HEK293 (cell line): ENCODE measurements at regions not wholly inside any gene's neighbourhood (a gene's known extent, or its start where the extent isn't known, plus 50 kb on each side); places are given as distances from the start of the nearest gene placed in this dataset.

Experiments used
- CTCF ChIA-PET: fragments of 350-600 bp; formaldehyde crosslinking; extraction: SDS; loops from one replicate; lab custom pipeline; 2021; ENCODE audit warnings: antibody characterized with exemption; lab: Yijun Ruan, JAX
- POLR2A ChIA-PET: fragments of 300-600 bp; formaldehyde crosslinking; extraction: SDS; loops from one replicate; lab custom pipeline; 2020; ENCODE audit warnings: antibody characterized with exemption, inconsistent platforms; lab: Yijun Ruan, JAX
- H3K27ac ChIP-seq: fragments of 200-500 bp; sonication (Bioruptor generic); 2 replicates; pipeline ENCODE4 v1.5.1; 2014; ENCODE audit warnings: low read depth, low read length, control low read depth, inconsistent platforms; ENCODE audit errors: extremely low read depth
- H3K36me3 ChIP-seq, 2 experiments: fragments of 200-500 bp in 1 of 2; sonication (Bioruptor generic) in 1 of 2; 1 replicate in 1 of 2; 2 replicates in 1 of 2; pipeline ENCODE4 v1.5.1; 2014 to 2017; ENCODE audit warnings: inconsistent platforms in 2 of 2, low read length in 2 of 2; ENCODE audit not compliant: control insufficient read depth in 2 of 2, insufficient read depth in 1 of 2
- H3K4me1 ChIP-seq: fragments of 200-500 bp; sonication (Bioruptor generic); 2 replicates; pipeline ENCODE4 v1.5.1; 2014; ENCODE audit warnings: mild to moderate bottlenecking, low read length, inconsistent platforms; ENCODE audit not compliant: control insufficient read depth, insufficient read depth
- H3K4me3 ChIP-seq: 2 replicates; pipeline ENCODE4 v1.5.1; 2011; ENCODE audit warnings: low read depth, mild to moderate bottlenecking, control low read depth, low read length, moderate library complexity
- H3K9me3 ChIP-seq: fragments of 200-500 bp; sonication (Bioruptor generic); 2 replicates; pipeline ENCODE4 v1.5.1; 2014; ENCODE audit warnings: low read depth, low read length, inconsistent platforms; ENCODE audit not compliant: control insufficient read depth, insufficient read depth
- BCL11A ChIP-seq: fragments of 450-650 bp; formaldehyde crosslinking; IDR thresholded peaks from 2 replicates; pipeline ENCODE4 v1.5.1; 2016; ENCODE audit warnings: low read depth, missing biosample characterization, missing genetic modification characterization
- BCL11B ChIP-seq: fragments of 450-650 bp; formaldehyde crosslinking; IDR thresholded peaks from 2 replicates; pipeline ENCODE4 v1.5.1; 2016; ENCODE audit warnings: low read depth, missing biosample characterization, missing genetic modification characterization
- GFI1B ChIP-seq: fragments of 450-650 bp; formaldehyde crosslinking; IDR thresholded peaks from 2 replicates; pipeline ENCODE4 v1.5.1; 2016; ENCODE audit warnings: missing biosample characterization, missing genetic modification characterization
- GLIS1 ChIP-seq: fragments of 450-650 bp; formaldehyde crosslinking; IDR thresholded peaks from 2 replicates; pipeline ENCODE4 v1.5.1; 2016; ENCODE audit warnings: missing biosample characterization, missing genetic modification characterization
- ZFP37 ChIP-seq: fragments of 450-650 bp; formaldehyde crosslinking; IDR thresholded peaks from 2 replicates; pipeline ENCODE4 v1.5.1; 2016; ENCODE audit warnings: missing biosample characterization, missing genetic modification characterization
- ZNF157 ChIP-seq: fragments of 450-650 bp; formaldehyde crosslinking; IDR thresholded peaks from 2 replicates; pipeline ENCODE4 v1.5.1; 2016; ENCODE audit warnings: missing biosample characterization, missing genetic modification characterization
- ZNF19 ChIP-seq: fragments of 450-650 bp; formaldehyde crosslinking; IDR thresholded peaks from 2 replicates; pipeline ENCODE4; 2016; ENCODE audit warnings: missing biosample characterization, missing genetic modification characterization, low read depth
- ZNF274 ChIP-seq, 2 experiments: fragments of 200-500 bp in 1 of 2; fragments of 450-650 bp in 1 of 2; sonication (Bioruptor generic) in 1 of 2; formaldehyde crosslinking in 1 of 2; IDR thresholded peaks; 2 replicates each; pipeline versions ENCODE4 v1.5.1 to v1.6.1; 2014 to 2016; ENCODE audit warnings: borderline replicate concordance in 1 of 2, inconsistent platforms in 1 of 2, low read length in 1 of 2, missing biosample characterization in 1 of 2, missing genetic modification characterization in 1 of 2
- ZNF394 ChIP-seq: fragments of 450-650 bp; formaldehyde crosslinking; IDR thresholded peaks from 2 replicates; pipeline ENCODE4 v1.5.1; 2016; ENCODE audit warnings: missing biosample characterization, missing genetic modification characterization, mild to moderate bottlenecking, moderate library complexity, borderline replicate concordance
- ZNF404 ChIP-seq: fragments of 450-650 bp; formaldehyde crosslinking; IDR thresholded peaks from 2 replicates; pipeline ENCODE4 v1.5.1; 2017; ENCODE audit warnings: missing biosample characterization, missing genetic modification characterization
- ZNF555 ChIP-seq: fragments of 450-650 bp; formaldehyde crosslinking; conservative IDR thresholded peaks from 2 replicates; pipeline ENCODE4 v1.5.1; 2017; ENCODE audit warnings: missing biosample characterization, mild to moderate bottlenecking, missing genetic modification characterization, inconsistent platforms
- ZNF558 ChIP-seq: fragments of 450-650 bp; formaldehyde crosslinking; IDR thresholded peaks from 2 replicates; pipeline ENCODE4 v1.5.1; 2016; ENCODE audit warnings: missing biosample characterization, missing genetic modification characterization
- ZNF660 ChIP-seq: fragments of 450-650 bp; IDR thresholded peaks from 2 replicates; pipeline ENCODE4 v1.5.1; 2018; ENCODE audit warnings: missing biosample characterization, mild to moderate bottlenecking, missing genetic modification characterization
- TF ChIP-seq, protein P1 (sequence below): fragments of 450-650 bp; formaldehyde crosslinking; IDR thresholded peaks from 2 replicates; pipeline ENCODE4 v1.5.1; 2017; ENCODE audit warnings: missing biosample characterization, missing genetic modification characterization
- TF ChIP-seq, protein P2 (sequence below): fragments of 450-650 bp; formaldehyde crosslinking; IDR thresholded peaks from 2 replicates; pipeline ENCODE4 v1.5.1; 2016; ENCODE audit warnings: missing biosample characterization, missing genetic modification characterization
- TF ChIP-seq, protein P3 (sequence below): fragments of 450-650 bp; formaldehyde crosslinking; IDR thresholded peaks from 2 replicates; pipeline ENCODE4 v1.5.1; 2016; ENCODE audit warnings: missing biosample characterization, missing genetic modification characterization, low read depth
- TF ChIP-seq, protein P4 (sequence below): fragments of 450-650 bp; formaldehyde crosslinking; IDR thresholded peaks from 2 replicates; pipeline ENCODE4 v1.5.1; 2016; ENCODE audit warnings: missing biosample characterization, missing genetic modification characterization, borderline replicate concordance
- TF ChIP-seq, protein P5 (sequence below): fragments of 450-650 bp; formaldehyde crosslinking; conservative IDR thresholded peaks from 2 replicates; pipeline ENCODE4 v1.5.1; 2016; ENCODE audit warnings: low read depth, missing biosample characterization, missing genetic modification characterization
- TF ChIP-seq, protein P6 (sequence below): fragments of 450-650 bp; formaldehyde crosslinking; IDR thresholded peaks from 2 replicates; pipeline ENCODE4 v1.5.1; 2016; ENCODE audit warnings: missing biosample characterization, missing genetic modification characterization

DNA sequence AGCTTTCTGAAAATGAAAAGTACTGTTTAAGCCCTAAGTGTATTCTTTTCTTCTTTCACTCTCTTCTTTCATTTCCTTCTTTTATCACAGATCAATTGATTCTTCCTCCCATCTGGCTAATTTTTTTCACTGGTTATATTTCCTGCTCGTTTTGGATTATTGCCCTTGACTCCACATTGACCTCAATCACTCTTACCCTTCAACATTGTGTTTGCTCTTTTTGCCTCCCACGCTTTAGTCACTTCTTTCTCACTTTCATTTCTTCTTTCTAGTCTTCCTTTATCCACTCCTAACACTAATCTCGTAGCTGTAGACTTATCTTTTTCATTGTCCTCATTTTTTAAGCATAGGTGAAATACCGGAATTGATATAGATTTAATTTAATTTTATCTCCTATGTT is 320.3 kb upstream of the VRK2 start (continued):
- TF ChIP-seq, protein P1, sequence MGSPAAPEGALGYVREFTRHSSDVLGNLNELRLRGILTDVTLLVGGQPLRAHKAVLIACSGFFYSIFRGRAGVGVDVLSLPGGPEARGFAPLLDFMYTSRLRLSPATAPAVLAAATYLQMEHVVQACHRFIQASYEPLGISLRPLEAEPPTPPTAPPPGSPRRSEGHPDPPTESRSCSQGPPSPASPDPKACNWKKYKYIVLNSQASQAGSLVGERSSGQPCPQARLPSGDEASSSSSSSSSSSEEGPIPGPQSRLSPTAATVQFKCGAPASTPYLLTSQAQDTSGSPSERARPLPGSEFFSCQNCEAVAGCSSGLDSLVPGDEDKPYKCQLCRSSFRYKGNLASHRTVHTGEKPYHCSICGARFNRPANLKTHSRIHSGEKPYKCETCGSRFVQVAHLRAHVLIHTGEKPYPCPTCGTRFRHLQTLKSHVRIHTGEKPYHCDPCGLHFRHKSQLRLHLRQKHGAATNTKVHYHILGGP (tag by site-specific recombination): no peak
- TF ChIP-seq ZNF555 (tag by site-specific recombination) (no peak), ZNF558 (tag by site-specific recombination) (no peak)

DNA sequence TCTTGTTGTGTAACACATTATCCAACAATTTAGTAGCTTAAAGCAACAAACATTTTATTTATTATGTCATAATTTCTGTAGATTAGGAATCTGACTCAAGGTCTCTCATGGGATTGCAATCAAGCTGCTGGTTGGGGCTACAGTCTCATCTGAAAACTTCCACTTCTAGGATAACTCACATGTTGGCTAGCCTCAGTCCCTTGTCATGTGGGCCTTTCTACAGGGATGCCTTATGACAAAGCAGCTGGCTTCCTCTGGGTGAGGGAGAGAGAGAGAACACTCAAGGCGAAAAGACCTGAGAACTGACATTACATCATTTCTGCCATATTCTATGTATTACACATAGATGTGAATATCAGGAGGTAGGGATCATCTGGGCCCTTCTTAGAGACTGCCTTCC is 317.9 kb upstream of the VRK2 start:
- Histone ChIP-seq H3K9me3 (no peaks in the 10 kb centered on the region), H3K36me3 (no peaks in the 10 kb centered on the region), H3K4me1 (no peaks in the 10 kb centered on the region), H3K4me3 (no peak overlapping the region), H3K27ac (no peak overlapping the region)
- ChIA-PET CTCF (no interaction called here), POLR2A (no interaction called here)
- TF ChIP-seq ZNF157 (no peak), ZNF660 (tag by site-specific recombination) (no peak), ZFP37 (tag by site-specific recombination) (no peak), BCL11A (tag by site-specific recombination) (no peak), ZNF394 (tag by site-specific recombination) (no peak)
- TF ChIP-seq, protein P2, sequence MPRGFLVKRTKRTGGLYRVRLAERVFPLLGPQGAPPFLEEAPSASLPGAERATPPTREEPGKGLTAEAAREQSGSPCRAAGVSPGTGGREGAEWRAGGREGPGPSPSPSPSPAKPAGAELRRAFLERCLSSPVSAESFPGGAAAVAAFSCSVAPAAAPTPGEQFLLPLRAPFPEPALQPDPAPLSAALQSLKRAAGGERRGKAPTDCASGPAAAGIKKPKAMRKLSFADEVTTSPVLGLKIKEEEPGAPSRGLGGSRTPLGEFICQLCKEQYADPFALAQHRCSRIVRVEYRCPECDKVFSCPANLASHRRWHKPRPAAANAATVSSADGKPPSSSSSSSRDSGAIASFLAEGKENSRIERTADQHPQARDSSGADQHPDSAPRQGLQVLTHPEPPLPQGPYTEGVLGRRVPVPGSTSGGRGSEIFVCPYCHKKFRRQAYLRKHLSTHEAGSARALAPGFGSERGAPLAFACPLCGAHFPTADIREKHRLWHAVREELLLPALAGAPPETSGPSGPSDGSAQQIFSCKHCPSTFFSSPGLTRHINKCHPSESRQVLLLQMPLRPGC (tag by site-specific recombination): no peak
- TF ChIP-seq, protein P3, sequence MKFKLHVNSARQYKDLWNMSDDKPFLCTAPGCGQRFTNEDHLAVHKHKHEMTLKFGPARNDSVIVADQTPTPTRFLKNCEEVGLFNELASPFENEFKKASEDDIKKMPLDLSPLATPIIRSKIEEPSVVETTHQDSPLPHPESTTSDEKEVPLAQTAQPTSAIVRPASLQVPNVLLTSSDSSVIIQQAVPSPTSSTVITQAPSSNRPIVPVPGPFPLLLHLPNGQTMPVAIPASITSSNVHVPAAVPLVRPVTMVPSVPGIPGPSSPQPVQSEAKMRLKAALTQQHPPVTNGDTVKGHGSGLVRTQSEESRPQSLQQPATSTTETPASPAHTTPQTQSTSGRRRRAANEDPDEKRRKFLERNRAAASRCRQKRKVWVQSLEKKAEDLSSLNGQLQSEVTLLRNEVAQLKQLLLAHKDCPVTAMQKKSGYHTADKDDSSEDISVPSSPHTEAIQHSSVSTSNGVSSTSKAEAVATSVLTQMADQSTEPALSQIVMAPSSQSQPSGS (tag by site-specific recombination): no peak

DNA sequence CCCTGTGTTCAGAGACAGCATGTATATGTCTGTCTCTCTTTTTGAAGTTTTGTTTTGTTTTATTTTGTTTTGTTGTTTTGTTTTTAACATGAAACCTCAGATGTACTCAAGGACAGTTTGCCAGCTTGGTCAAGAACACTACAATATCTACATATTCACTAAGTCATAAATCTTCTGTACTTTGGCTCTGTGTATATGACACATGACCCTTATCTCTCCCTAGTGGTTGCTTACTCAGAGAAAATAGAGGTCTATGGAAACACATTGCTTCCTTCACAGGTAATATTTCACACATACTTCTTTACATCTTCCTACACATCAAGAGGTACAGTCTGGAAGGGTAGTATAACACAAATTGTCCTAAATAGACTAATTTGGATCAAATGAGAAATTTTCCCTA is 312.6 kb upstream of the VRK2 start:
- H3K27ac ChIP-seq: no peak overlapping the region
- ChIA-PET CTCF (interaction anchor here (0.6 kb wide), 1 partner anchor 605 kb away, joined by 3 read pairs; no protein-coding TSS in a partner anchor), POLR2A (no interaction called here)
- H3K9me3 ChIP-seq: no peaks in the 10 kb centered on the region
- no peaks in the 10 kb centered on the region for H3K4me1 ChIP-seq
- no peaks in the 10 kb centered on the region for H3K36me3 ChIP-seq
- no peak overlapping the region for H3K4me3 ChIP-seq
- TF ChIP-seq ZNF19 (tag by site-specific recombination): no peak
- TF ChIP-seq, protein P4, sequence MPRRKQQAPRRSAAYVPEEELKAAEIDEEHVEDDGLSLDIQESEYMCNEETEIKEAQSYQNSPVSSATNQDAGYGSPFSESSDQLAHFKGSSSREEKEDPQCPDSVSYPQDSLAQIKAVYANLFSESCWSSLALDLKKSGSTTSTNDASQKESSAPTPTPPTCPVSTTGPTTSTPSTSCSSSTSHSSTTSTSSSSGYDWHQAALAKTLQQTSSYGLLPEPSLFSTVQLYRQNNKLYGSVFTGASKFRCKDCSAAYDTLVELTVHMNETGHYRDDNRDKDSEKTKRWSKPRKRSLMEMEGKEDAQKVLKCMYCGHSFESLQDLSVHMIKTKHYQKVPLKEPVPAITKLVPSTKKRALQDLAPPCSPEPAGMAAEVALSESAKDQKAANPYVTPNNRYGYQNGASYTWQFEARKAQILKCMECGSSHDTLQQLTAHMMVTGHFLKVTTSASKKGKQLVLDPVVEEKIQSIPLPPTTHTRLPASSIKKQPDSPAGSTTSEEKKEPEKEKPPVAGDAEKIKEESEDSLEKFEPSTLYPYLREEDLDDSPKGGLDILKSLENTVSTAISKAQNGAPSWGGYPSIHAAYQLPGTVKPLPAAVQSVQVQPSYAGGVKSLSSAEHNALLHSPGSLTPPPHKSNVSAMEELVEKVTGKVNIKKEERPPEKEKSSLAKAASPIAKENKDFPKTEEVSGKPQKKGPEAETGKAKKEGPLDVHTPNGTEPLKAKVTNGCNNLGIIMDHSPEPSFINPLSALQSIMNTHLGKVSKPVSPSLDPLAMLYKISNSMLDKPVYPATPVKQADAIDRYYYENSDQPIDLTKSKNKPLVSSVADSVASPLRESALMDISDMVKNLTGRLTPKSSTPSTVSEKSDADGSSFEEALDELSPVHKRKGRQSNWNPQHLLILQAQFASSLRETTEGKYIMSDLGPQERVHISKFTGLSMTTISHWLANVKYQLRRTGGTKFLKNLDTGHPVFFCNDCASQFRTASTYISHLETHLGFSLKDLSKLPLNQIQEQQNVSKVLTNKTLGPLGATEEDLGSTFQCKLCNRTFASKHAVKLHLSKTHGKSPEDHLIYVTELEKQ (tag by site-specific recombination): no peak
- no peak for TF ChIP-seq ZNF274 (IDR thresholded peaks at IDR 0.05; ENCODE audit: low read length)
- no peak for TF ChIP-seq ZNF274 (tag by site-specific recombination; IDR thresholded peaks at IDR 0.05; ENCODE audit: borderline replicate concordance)
- TF ChIP-seq, protein P5, sequence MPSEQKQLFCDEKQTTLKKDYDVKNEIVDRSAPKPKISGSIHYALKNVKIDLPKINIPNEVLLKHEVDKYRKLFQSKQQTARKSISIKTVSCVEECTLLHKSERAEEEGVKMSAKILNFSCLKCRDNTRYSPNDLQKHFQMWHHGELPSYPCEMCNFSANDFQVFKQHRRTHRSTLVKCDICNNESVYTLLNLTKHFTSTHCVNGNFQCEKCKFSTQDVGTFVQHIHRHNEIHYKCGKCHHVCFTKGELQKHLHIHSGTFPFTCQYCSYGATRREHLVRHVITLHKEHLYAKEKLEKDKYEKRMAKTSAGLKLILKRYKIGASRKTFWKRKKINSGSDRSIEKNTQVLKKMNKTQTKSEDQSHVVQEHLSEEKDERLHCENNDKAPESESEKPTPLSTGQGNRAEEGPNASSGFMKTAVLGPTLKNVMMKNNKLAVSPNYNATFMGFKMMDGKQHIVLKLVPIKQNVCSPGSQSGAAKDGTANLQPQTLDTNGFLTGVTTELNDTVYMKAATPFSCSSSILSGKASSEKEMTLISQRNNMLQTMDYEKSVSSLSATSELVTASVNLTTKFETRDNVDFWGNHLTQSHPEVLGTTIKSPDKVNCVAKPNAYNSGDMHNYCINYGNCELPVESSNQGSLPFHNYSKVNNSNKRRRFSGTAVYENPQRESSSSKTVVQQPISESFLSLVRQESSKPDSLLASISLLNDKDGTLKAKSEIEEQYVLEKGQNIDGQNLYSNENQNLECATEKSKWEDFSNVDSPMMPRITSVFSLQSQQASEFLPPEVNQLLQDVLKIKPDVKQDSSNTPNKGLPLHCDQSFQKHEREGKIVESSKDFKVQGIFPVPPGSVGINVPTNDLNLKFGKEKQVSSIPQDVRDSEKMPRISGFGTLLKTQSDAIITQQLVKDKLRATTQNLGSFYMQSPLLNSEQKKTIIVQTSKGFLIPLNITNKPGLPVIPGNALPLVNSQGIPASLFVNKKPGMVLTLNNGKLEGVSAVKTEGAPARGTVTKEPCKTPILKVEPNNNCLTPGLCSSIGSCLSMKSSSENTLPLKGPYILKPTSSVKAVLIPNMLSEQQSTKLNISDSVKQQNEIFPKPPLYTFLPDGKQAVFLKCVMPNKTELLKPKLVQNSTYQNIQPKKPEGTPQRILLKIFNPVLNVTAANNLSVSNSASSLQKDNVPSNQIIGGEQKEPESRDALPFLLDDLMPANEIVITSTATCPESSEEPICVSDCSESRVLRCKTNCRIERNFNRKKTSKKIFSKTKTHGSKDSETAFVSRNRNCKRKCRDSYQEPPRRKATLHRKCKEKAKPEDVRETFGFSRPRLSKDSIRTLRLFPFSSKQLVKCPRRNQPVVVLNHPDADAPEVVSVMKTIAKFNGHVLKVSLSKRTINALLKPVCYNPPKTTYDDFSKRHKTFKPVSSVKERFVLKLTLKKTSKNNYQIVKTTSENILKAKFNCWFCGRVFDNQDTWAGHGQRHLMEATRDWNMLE (tag by site-specific recombination): no peak
- TF ChIP-seq GFI1B: no peak
- no peak for TF ChIP-seq ZNF404 (tag by site-specific recombination)
- no peak for TF ChIP-seq BCL11B (tag by site-specific recombination)
- TF ChIP-seq, protein P6, sequence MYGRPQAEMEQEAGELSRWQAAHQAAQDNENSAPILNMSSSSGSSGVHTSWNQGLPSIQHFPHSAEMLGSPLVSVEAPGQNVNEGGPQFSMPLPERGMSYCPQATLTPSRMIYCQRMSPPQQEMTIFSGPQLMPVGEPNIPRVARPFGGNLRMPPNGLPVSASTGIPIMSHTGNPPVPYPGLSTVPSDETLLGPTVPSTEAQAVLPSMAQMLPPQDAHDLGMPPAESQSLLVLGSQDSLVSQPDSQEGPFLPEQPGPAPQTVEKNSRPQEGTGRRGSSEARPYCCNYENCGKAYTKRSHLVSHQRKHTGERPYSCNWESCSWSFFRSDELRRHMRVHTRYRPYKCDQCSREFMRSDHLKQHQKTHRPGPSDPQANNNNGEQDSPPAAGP (tag by site-specific recombination): no peak
- no peak for TF ChIP-seq GLIS1 (tag by site-specific recombination)
